ENCODE measurements at regions not wholly inside any gene's neighbourhood (a gene's known extent, or its start where the extent isn't known, plus 50 kb on each side); places are given as distances from the start of the nearest gene placed in this dataset.

GRCh38 chr3:94483403-94483802, 420.5 kb downstream of the NSUN3 start:
- TF ChIP-seq CTCF (IDR thresholded peaks at IDR 0.05) = no peak
- no peak for TF ChIP-seq POLR2AphosphoS5 (IDR thresholded peaks at IDR 0.05)
- TF ChIP-seq POLR2A (IDR thresholded peaks at IDR 0.05) = no peak
